ENCODE measurements at regions not wholly inside any gene's neighbourhood (a gene's known extent, or its start where the extent isn't known, plus 50 kb on each side); places are given as distances from the start of the nearest gene placed in this dataset.

DNA sequence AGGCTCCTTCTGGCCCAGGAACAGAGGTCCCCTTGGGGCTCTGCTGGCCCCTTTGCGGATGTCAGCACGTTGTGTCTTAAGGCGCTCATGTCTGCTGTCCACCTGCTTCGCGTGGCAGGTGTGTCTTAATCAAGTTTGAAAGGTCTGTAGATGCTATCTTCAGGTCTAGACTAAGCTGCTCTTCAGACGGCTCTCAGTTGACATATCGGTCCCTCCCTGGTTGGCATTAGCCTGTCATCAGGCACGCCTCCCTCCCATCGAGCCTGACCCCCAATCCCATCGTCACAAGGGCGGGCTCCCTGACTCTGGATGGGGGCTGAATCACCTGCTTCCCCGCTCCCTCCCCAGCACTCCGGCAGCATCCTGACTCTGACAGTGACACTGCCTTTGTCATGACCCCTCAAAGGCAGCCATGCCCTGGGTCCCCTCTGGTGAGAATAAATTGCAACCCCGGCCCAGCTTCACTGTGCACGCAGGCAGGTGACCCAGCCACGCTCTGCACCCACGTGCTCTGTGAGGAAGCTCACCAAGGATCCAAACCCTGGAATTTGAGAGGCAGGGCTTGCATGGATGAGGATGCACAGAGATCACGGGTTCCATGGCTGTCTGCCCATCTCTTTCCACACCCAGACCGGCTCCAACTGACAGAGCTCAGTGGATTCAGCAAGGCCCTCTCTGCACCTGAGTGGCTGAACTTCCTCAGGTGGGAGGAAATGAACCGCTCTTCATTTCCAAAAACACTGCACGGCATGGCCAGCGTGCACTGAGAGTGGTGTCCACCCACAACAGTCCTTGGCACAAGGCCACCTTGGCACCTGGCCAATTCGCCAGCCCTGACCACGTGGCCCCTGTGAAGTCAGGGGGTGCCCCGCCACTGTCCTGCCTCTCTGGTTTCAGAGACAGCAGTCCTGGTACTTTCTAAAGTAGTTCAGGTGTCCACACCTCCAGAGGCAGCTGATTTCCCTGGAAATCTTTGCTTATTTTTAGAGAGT is 110.2 kb upstream of the GPC1 start:
- TF ChIP-seq, protein P1, sequence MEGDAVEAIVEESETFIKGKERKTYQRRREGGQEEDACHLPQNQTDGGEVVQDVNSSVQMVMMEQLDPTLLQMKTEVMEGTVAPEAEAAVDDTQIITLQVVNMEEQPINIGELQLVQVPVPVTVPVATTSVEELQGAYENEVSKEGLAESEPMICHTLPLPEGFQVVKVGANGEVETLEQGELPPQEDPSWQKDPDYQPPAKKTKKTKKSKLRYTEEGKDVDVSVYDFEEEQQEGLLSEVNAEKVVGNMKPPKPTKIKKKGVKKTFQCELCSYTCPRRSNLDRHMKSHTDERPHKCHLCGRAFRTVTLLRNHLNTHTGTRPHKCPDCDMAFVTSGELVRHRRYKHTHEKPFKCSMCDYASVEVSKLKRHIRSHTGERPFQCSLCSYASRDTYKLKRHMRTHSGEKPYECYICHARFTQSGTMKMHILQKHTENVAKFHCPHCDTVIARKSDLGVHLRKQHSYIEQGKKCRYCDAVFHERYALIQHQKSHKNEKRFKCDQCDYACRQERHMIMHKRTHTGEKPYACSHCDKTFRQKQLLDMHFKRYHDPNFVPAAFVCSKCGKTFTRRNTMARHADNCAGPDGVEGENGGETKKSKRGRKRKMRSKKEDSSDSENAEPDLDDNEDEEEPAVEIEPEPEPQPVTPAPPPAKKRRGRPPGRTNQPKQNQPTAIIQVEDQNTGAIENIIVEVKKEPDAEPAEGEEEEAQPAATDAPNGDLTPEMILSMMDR (IDR thresholded peaks at IDR 0.05): no peak
- no peak for TF ChIP-seq POLR2A (IDR thresholded peaks at IDR 0.05)
